CD4-positive, alpha-beta T cell treated with Interleukin-10 for 1 hour (primary cell): ENCODE measurements at regions not wholly inside any gene's neighbourhood (a gene's known extent, or its start where the extent isn't known, plus 50 kb on each side); places are given as distances from the start of the nearest gene placed in this dataset.

Source experiments
- DNase-seq: peaks from one replicate; pipeline ENCODE4 v3.0.0-alpha.2; 2020

DNA sequence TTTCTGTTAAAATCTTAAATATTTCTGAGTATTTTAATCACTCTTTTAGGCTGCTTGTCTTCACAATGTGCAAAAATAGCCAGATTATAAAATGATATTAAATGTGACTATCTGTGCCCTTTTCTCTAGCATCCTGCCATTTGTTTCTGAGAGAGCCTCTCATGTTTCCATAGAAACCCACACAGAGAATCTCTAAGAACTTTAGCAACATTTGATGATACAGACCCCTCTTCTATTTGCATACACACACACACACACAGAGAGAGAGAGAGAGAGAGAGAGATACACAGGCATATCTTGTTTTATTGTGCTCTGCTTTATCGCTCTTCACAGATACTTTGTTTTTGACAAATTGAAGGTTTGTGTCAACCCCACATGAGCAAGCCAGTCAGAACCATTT, 134.5 kb upstream of the DDX18 start:
- DNase-seq = no peak

DNA sequence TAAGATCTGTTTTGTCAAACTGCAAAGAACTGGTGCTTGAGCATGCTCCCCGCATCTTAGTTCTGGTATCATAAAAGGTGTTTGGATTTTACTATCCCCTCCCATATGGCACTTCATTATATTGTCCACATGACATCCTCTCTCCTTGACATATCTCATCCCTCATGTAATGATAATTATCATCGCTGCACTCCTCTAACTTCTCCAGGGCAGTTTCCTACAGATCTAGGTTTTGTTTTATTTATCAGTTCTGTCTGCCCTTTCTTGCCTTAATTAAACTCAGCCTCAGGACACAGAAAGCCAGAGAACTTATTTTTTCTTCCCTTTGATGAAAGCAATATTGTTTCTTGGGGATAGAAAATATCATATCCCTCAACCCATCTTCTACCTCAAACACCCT, 129.6 kb upstream of the DDX18 start:
- DNase-seq = no peak

DNA sequence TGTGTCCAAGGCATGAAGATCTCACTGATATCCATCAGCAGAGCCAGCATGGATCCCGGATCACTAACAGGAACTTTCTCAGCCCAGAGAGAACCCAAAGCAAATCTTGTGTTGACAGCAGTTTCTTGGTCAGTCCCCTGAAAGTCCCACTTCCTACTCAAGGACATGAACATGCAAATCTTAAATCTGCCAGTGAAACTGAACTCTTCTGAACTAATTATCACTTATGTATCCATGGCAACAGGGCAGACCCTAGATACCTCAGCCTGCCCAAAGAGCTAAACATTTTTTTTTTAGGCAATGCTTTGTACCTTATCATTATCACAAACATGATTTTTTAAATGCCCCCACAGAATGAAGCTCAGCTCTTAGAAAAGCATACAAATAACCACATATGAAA, 127.8 kb upstream of the DDX18 start:
- DNase-seq = no peak

DNA sequence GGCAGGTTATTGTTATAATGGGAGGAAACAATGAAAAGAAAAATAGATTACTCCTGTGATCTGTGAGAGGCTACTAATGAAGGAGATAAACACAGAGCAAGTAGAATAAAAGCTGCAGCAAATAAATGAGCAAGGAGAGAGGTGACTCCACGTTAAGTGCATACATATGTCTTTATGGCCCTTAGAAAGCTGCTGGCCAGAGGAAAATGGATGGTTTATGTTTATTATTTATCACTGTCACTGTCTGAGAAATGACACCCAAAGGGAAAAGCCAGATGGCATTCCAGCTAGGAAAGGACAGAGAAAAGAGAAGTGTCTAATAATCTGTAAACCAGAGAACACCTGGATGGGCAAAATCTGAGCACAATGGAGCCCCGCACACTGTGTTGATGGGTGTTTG, 122.9 kb upstream of the DDX18 start:
- DNase-seq = no peak

DNA sequence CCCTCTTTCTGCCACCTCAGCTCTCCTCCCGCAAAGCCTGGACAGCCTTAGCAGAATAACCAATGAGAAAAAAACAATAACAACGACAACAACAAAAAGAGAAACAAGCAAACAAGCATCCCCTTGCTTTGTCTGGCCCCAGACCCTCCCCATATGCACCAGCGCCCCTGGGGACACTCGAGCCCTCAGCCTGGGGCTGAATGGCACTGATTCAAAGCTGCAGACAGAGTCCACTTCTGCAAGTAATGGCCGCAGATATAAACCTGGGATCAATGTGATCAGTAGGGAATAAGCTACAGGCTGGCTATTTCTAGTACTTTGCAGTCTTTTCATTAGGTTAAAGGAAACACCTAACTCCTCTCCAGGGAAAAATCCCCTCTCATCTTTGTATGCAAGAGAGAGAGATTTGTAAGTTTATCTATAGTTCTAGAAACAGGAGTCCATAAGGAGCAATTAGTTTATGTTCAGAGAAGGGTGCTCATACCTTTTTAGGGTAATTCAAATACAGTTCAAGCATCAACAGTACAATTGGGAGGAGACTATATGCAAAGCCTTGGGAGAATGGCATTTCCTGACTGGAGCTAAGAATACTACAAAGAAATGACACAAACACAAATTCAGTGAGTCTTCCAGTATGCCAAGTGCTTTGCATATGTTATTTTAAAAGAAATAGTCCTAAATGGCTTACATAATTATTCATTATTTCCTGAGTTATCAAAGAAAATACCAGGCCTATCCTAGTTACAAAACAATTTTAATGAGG, 122.3 kb upstream of the DDX18 start:
- no peak for DNase-seq

DNA sequence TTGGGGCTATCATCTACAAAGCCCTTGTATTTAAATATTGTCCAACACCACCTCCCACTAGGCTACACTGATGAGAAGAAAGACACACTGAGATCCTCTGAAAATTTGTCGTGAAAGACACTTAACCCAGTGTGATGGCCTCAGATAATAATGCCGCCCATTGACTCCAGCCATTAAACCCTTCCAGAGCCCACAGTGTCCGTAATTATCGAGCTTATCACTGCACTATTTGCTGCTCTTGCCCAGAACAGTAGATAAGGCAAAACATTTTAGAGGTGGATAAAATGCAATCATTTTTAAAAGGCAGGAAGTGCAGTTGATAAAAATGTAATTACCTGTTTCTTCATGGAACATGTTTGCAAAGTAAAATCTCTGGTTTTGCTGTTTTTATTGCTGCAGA, 121.3 kb upstream of the DDX18 start:
- no peak for DNase-seq

DNA sequence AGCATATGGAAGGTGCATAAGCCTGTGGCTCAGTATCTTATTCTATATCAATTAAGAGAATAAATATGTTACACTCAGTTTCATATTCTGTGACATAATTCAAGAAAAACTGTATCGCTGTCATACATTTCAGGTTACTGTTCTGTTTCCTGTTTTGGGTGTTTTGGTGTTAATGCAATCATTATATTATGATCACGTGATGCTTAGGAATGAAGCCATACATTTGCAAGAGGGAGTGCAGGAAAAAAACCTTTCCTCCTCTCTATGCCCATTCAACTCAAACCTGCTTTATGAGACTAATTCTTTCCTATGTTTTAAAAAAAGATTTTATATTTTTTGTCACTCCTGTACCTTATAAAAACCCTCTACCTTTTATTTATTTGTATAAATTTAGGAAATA, 120.8 kb upstream of the DDX18 start:
- DNase-seq = no peak

DNA sequence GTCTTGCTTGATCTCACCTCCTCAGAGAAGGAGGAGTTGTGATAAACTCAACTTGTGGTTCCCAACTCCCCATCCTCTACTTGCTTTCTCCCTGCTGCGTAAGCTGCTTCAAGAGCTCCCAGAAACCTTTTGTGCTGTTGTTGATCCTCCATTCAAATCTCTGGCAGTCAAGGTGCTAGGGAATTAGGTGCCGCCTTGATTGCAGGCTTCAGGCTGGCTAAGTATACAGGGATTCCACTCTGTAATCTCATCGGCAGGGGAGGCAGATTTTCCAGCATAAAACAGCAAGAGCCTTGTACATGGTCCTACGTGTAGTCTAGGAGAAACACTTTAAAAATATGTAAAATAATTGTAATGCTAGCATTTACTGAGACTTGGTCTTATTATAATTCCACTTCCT, 116.2 kb upstream of the DDX18 start:
- no peak for DNase-seq

DNA sequence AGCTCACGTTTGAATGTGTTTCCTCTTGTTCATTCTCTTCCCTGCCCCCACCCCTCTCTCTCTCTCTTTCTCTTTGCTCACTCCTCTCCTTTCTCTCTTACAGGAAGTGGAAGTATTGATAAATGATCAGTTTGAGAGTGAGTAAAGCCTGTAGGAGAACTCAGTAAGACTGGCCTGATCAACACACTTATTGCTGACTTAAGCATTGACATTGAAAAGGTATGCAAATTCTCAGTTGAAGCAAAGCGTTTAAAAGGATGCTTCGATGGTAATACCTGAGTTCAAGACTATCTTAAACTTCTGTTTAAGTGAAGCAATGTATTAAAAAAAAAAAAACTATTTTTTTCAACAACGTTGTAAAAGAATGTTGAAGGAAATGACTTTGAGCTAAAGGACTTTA, 115.7 kb upstream of the DDX18 start:
- no peak for DNase-seq

DNA sequence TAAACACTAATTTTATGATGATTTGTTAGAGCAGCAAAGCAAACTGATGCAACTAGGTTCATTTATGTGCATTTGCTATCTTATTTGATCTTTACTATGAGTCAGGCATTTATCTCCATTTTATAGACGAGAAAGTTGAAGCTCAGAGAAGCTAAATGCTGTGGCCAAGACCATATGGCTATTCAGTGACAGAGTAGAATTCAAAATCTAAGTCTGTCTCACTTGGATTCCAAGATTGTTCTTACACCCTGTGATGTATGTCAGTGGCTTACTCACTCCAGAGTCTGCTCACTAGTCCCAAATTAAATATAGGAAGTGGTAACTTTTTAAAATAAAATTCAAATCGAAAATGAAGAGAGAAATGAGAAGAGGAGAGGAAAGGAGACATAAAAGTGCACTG, 114.0 kb upstream of the DDX18 start:
- no peak for DNase-seq

DNA sequence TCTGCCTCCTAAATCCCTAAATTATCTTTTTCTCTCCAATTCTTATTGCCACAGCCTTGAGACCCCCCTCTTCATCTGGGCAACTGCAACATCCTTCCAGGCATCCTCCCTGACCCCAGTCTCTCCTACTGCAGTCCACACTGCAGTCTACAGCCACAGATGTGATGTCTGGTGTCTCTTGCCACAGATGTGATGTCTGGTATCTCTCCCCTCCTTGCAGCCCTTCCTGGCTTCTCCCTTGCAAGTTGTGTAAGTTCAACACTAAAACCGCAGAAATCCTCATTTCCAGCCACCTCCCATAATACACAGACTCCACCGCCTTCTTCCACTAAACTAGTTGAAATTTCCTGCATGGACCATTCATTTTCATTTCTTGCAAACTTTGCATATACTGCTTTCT, 113.1 kb upstream of the DDX18 start:
- DNase-seq = no peak

DNA sequence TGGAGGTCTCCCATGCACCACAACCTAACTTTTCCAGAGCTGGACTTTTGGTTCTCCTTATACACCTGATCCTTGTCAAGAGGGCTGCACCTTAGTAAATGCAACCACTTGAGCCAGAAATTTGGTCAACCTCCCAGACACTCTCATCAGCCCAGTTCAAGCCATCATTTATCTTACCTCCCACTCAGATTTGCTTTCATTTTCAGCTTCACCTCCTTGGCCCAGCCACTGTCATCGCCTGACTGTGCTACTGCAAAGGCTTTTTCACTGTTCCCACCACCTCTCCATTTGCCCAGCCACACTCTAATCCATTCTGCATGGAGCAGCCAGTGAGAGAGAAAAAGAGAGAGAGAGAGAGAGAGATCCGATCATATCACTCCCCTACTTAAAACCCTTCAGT, 112.4 kb upstream of the DDX18 start:
- no peak for DNase-seq

DNA sequence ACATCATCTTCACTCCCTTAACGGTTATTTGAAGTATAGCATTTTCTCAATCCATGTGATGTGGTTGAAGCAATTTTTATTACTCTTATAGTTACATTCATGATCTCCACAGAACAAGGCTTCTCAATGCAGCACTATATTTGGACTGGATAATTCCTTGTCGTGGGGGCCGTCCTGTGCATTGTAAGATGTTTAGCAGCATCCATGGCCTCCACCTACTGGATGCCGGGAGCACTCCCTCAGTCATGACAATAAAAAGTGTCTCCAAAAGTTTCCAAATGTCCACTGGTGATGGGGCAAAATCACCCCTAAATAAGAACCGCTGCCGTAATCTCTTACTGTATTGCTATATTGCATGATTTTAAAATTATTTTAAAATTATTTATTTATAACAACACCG, 110.6 kb upstream of the DDX18 start:
- DNase-seq = no peak

DNA sequence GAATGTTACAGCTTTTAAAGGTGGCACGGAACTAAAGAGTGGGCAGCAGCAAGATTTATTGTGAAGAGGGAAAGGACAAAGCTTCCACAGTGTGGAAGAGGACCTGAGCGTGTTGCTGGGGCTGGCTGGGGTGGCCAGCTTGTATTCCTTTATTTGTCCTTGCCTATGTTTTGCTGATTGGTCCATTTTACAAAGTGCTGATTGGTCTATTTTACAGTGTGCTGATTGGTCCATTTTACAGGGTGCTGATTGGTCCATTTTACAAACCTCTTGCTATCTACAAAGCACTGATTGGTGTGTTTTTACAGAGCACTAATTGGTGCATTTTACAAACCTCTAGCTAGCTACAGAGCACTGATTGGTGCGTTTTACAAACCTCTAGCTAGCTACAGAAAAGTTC, 109.7 kb upstream of the DDX18 start:
- DNase-seq = no peak

DNA sequence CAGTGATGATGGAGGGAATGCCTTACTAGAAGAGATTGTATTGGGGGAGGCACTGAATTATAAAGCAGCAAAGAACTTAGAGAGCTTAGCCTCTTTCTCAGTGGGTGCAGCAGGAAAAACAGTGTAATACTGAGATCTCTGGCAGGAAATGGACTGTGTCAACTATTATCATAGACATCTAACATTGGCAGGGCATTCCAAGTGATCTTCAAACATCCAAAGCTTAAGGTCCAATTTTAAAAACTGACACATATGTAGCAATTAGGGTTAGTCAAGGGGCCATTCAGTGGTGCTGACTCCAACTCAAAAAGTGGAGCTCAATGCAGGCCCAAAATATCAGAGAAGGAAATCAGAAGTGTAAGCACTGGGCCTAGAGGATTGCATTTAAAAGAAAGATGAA, 106.6 kb upstream of the DDX18 start:
- DNase-seq = no peak

DNA sequence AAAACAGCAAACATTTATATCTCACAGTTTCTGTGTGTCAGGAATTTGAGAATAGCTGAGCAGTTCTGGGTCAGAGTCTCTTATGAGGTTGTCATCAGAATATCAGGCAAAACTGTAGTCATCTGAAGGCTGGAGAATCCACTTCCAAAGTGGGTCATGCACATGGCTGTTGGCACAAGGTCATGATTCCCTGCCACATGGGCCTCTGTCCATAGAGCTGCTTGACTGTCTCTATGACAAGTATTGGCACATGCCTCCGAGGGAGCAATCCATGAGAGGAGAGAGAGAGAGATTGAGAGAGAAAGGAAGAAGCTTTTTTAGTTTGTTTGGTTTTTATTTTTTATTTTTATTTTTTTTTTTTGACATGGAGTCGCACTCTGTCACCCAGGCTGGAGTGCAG, 101.8 kb upstream of the DDX18 start:
- no peak for DNase-seq

DNA sequence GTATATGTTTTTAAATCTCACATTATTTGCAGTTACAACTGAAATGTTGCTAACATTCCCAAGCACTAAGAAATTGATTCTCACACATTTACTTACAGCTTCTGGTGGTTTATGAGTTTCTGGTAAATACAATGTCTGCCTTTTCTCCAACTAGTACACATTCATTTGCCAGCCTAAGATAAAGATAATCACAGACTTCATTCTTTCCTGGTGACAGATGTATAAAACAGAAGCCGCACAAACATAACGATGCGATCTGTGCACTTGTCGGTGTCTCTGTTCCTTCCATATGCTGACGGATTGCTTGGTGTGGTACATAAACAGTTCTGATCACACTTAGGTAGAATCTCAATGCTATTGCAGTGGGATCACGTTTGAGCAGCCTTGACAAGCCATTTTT, 100.4 kb upstream of the DDX18 start:
- no peak for DNase-seq

DNA sequence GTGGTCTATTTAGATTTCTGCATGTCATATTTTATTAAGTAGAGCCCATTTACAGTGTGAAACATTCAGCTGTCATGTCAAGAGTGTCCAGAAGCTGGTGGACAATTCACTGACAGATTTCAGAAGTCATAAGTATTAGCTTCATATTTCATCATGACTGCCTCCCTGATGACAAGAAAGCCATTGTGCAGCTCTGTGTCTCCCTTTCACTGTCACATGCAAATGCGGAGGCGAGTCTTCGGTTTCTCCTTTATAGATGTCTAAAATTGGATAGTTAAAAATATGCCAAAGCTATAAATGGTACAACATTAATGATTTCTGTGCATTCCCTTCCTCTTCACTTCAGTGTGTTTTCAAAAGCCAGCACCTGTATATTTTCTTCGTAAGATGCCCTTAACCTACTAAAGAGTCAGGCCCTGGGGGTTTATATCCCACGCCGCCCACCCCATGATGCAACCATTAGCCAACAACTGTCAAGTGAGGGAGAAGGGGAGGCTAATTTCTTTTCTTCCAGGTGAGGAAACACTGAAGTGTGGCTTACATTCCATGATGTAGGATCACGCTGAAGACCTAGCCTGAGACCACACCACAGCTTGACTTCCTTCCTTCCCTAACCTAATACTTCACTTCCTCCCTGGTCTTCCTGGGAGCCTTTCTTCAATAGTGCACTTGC, 99.6 kb upstream of the DDX18 start:
- no peak for DNase-seq

DNA sequence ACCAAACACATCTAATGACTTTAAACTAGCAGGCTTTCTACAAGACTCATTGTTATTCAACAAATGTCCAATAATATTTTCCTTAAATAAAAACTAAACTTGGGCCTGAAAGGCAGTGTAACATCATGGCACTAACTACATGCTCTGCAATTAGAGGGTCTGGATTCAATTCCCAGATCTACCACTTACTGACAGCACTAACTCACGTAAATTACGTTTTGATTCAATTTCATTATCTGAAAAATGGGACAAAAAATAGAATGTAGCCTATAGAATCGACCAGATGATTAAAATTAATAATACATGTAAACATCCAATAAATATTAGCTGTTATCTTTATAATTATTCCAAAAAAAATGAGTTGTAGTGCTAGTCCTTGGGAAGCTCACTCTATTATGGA, 98.0 kb upstream of the DDX18 start:
- DNase-seq = no peak

DNA sequence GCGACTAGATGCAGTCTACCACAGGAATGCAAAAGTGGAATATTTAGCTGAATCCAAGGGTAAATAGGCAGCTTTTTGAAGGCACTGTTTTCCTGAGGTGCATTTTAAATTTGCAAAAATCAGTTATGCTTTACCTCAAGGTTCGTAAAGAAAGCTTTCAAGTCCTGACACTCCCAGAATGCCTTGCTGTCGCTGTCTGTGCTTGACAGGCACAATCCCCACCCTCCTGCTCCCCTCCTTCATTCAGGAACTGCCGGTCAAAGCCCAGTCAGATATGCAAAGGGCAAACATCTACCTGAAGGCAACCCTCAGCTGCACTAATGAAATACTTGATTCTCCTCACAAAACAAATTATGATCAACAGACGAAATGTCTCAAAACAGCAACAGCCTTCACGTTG, 97.4 kb upstream of the DDX18 start:
- no peak for DNase-seq

DNA sequence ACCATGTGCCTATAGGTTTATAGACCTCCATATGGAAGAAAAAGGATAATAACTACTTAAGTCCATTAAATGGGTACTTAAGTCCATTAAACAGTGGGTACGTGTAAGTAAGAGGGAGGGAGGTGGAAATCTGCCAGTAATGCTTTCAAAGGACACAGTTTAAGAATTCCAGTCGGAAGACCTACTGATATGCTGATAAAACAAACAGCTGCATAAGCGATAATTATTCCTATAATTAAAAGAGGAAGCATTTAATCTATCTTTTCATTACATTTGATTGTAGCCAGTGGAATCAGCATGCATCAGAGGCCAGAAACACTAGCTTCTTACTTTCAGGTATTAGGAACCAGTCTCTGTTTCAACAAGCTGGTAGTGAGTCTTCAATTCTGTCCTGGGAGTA, 96.4 kb upstream of the DDX18 start:
- no peak for DNase-seq

DNA sequence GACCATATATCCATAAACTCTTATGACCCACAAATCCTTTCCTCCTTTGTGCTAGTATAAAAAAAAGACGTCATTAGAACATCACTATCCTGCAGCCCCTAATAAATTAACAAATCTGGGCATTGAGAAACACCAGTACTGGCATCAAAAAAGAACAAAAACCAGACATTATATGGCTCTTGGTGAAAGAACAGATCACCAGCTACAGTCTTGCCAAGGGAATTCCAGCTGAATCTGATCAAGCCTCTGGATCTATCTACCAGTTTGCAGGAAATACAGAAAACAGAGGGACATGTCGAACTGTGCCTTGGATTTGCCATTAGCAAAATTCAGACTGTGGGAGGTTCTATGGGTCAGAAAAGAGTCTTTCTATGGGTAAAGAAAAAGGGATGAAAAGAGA, 93.7 kb upstream of the DDX18 start:
- DNase-seq = no peak

DNA sequence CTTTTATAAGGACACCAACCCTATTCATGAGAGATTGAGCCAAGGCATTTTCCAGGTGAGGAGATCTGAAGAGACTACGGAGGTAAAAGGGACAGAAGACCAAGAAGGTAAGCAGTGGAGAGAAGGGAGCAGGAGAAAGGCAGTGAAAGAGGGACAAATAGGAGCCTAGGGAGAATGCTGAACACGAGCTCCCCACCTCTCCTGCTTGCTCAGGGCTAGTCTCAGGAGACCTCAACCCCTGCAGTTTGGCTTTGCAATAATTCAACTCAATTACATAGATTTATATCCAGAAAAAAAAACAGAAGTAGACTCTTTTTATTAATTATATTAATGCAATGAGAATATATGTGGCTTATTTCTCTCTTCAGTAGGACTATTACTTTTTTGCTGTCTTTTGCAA, 91.0 kb upstream of the DDX18 start:
- no peak for DNase-seq

DNA sequence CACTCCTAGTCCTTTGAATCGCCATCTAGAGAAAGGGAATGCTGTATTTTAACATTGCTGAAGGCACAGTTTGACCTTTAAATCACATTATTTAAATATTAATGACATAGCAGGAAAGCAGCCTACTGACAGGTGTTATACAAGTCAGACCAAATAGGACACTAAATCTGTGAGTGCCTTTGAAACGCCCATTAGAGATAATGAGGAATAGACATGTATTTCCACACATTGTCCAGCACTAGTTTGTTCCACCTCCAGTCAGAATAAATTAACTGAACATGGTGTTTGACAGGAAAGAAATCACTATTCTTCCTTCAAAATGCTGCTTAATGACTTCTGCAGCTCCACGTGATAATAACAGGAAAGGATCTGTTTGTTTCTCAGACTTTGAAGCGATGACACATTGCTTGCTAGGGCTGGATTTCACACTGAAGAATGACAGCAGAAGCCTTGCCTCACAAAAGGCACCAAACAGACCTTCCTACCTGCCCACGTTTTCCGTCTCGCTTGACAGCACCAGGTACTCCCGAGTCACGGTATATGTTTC, 90.5 kb upstream of the DDX18 start:
- DNase-seq = no peak

DNA sequence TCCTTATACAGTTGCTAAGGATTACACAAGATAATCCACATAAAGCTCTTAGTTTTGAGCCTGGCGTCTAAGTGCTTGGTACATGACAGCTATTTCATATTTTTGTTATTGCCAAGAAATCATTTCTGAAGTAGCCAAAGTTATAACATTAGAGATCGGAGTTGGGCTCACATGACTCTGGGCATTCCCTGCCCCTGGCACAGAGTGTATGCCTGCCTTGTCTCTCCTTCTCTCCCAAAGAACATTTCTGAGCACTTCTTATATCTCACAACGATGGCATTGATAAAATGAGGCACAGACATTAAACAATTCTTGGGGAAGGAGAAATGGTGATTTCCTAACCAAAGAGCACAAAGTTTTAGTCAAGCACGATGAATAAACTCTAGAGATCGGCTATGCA, 87.7 kb upstream of the DDX18 start:
- DNase-seq = no peak
